KOPT-K1 (cell line): ENCODE measurements at regions not wholly inside any gene's neighbourhood (a gene's known extent, or its start where the extent isn't known, plus 50 kb on each side); places are given as distances from the start of the nearest gene placed in this dataset.
"Not testable (repeated sequence)": the region's sequence is repeated elsewhere in the genome, so short reads cannot be mapped to it uniquely, and the experiment has no call there.

Source experiments
- H3K27ac ChIP-seq: fragments of 200-600 bp; sonication (generic); 2 replicates; pipeline ENCODE4 v1.5.1; 2016; ENCODE audit warnings: antibody characterized with exemption, mild to moderate bottlenecking, low read depth, low read length; ENCODE audit not compliant: poor library complexity, severe bottlenecking
- H3K36me3 ChIP-seq: fragments of 200-600 bp; sonication (generic); 2 replicates; pipeline ENCODE4 v1.5.1; 2017; ENCODE audit warnings: antibody characterized with exemption, mild to moderate bottlenecking, low read length, moderate library complexity; ENCODE audit not compliant: insufficient read depth
- H3K9me3 ChIP-seq: fragments of 200-600 bp; sonication (generic); 2 replicates; pipeline ENCODE4 v1.5.1; 2017; ENCODE audit warnings: antibody characterized with exemption, low read length, mild to moderate bottlenecking; ENCODE audit not compliant: insufficient read depth, poor library complexity, severe bottlenecking

- not testable (repeated sequence) for H3K9me3 ChIP-seq, H3K27ac ChIP-seq, H3K36me3 ChIP-seq
These were observed 1109.2 kb upstream of the TMEM132C start for GRCh38 chr12:127157501-127158366.

- Histone ChIP-seq H3K27ac (no peak overlapping the region), H3K36me3 (no peaks in the 10 kb centered on the region), H3K9me3 (no peaks in the 10 kb centered on the region)
These were observed 1108.4 kb upstream of the TMEM132C start for GRCh38 chr12:127158385-127159061.

GRCh38 chr12:127161466-127161865 is 1105.5 kb upstream of the TMEM132C start:
- Histone ChIP-seq H3K27ac (no peak overlapping the region), H3K9me3 (no peaks in the 10 kb centered on the region), H3K36me3 (no peaks in the 10 kb centered on the region)

- H3K9me3 ChIP-seq, result no peaks in the 10 kb centered on the region
These were observed 1104.7 kb upstream of the TMEM132C start for GRCh38 chr12:127162307-127162706.

GRCh38 chr12:127162902-127163301 is 1104.1 kb upstream of the TMEM132C start:
- peak overlapping the region; percentile 1 for H3K27ac ChIP-seq
- no peaks in the 10 kb centered on the region for H3K36me3 ChIP-seq

More at GRCh38 chr12:127162307-127162706, 1104.7 kb upstream of the TMEM132C start:
- Histone ChIP-seq H3K27ac (no peak overlapping the region), H3K36me3 (no peaks in the 10 kb centered on the region)

GRCh38 chr12:127165567-127166392 is 1101.2 kb upstream of the TMEM132C start:
- H3K36me3 ChIP-seq, result no peaks in the 10 kb centered on the region
- peak overlapping the region; percentile 58 for H3K27ac ChIP-seq
- H3K9me3 ChIP-seq, result no peaks in the 10 kb centered on the region

More at GRCh38 chr12:127162902-127163301, 1104.1 kb upstream of the TMEM132C start:
- H3K9me3 ChIP-seq, result no peaks in the 10 kb centered on the region

- no peak overlapping the region for H3K27ac ChIP-seq
- H3K36me3 ChIP-seq, result no peaks in the 10 kb centered on the region
- peaks cover 3% of the 10 kb centered on the region for H3K9me3 ChIP-seq
These were observed 1097.4 kb upstream of the TMEM132C start for GRCh38 chr12:127169321-127170181.

- no peaks in the 10 kb centered on the region for H3K36me3 ChIP-seq
- peaks cover 3% of the 10 kb centered on the region for H3K9me3 ChIP-seq
- H3K27ac ChIP-seq, result no peak overlapping the region
These were observed 1096.5 kb upstream of the TMEM132C start for GRCh38 chr12:127170226-127171180.

GRCh38 chr12:127172861-127173260 is 1094.1 kb upstream of the TMEM132C start:
- H3K27ac ChIP-seq, result no peak overlapping the region
- peaks cover 22% of the 10 kb centered on the region for H3K9me3 ChIP-seq
- no peaks in the 10 kb centered on the region for H3K36me3 ChIP-seq

GRCh38 chr12:127173971-127174370 is 1093.0 kb upstream of the TMEM132C start:
- not testable (repeated sequence) for H3K36me3 ChIP-seq, H3K27ac ChIP-seq
- H3K9me3 ChIP-seq, result peaks cover 27% of the 10 kb centered on the region

- peaks cover 27% of the 10 kb centered on the region for H3K9me3 ChIP-seq
- H3K36me3 ChIP-seq, result no peaks in the 10 kb centered on the region
- H3K27ac ChIP-seq, result no peak overlapping the region
These were observed 1092.1 kb upstream of the TMEM132C start for GRCh38 chr12:127174881-127175280.

GRCh38 chr12:127175361-127175760 is 1091.6 kb upstream of the TMEM132C start:
- Histone ChIP-seq H3K9me3 (peaks cover 27% of the 10 kb centered on the region), H3K27ac (no peak overlapping the region), H3K36me3 (no peaks in the 10 kb centered on the region)

GRCh38 chr12:127176804-127177203 is 1090.2 kb upstream of the TMEM132C start:
- Histone ChIP-seq H3K27ac (no peak overlapping the region), H3K9me3 (peaks cover 27% of the 10 kb centered on the region), H3K36me3 (no peaks in the 10 kb centered on the region)
